ENCODE measurements at regions not wholly inside any gene's neighbourhood (a gene's known extent, or its start where the extent isn't known, plus 50 kb on each side); places are given as distances from the start of the nearest gene placed in this dataset.
"Not testable (repeated sequence)": the region's sequence is repeated elsewhere in the genome, so short reads cannot be mapped to it uniquely, and the experiment has no call there.

GRCh38 chr2:237236188-237236587 lies 150.5 kb downstream of the COPS8 start:
- H3K4me3 ChIP-seq (ENCODE audit: low read length): no peak overlapping the region
- no peak overlapping the region for H3K27ac ChIP-seq (ENCODE audit: low read depth, low read length)
- no peak overlapping the region for H3K9ac ChIP-seq (ENCODE audit: low read length)
- H3K18ac ChIP-seq (ENCODE audit: low read length): no peak overlapping the region
- no peaks in the 10 kb centered on the region for H3K36me3 ChIP-seq (ENCODE audit: control insufficient read depth, insufficient read depth, low read length)
- H3K56ac ChIP-seq (ENCODE audit: low read length): no peak overlapping the region
- H2BK15ac ChIP-seq (replicated peaks; ENCODE audit: low read depth): no peak overlapping the region
- no peak overlapping the region for H4K8ac ChIP-seq (ENCODE audit: low read depth, low read length)
- no peak overlapping the region for H3K23ac ChIP-seq (ENCODE audit: low read length)
- no peak overlapping the region for H4K5ac ChIP-seq (ENCODE audit: low read length)
- H3K79me1 ChIP-seq (ENCODE audit: low read length): no peaks in the 10 kb centered on the region
- H3K4me2 ChIP-seq (ENCODE audit: low read length): no peak overlapping the region
- no peaks in the 10 kb centered on the region for H3K4me1 ChIP-seq (ENCODE audit: control insufficient read depth, low read depth, low read length)
- no peaks in the 10 kb centered on the region for H3K79me2 ChIP-seq (ENCODE audit: control insufficient read depth, insufficient read depth, low read length)
- H2BK5ac ChIP-seq (ENCODE audit: low read length): no peak overlapping the region
- WGBS (ENCODE audit: extremely low coverage, insufficient coverage, low lambda C conversion rate): no CpG with 5 or more reads among the region's 2 CpGs
- DNase-seq: no peak
- H2BK120ac ChIP-seq (ENCODE audit: low read depth, low read length): no peak overlapping the region
- no peak overlapping the region for H3K4ac ChIP-seq (ENCODE audit: low read depth, low read length)
- no peaks in the 10 kb centered on the region for H3K27me3 ChIP-seq (ENCODE audit: insufficient read depth, low read length, poor library complexity)
- no peak overlapping the region for H2AK5ac ChIP-seq (ENCODE audit: low read length)

GRCh38 chr2:237238249-237238648 lies 152.6 kb downstream of the COPS8 start:
- Histone ChIP-seq H3K56ac (ENCODE audit: low read length) (no peak overlapping the region), H3K4me2 (ENCODE audit: low read length) (no peak overlapping the region), H3K4ac (ENCODE audit: low read depth, low read length) (no peak overlapping the region), H4K8ac (ENCODE audit: low read depth, low read length) (no peak overlapping the region), H3K27me3 (ENCODE audit: insufficient read depth, low read length, poor library complexity) (no peaks in the 10 kb centered on the region), H3K4me3 (ENCODE audit: low read length) (no peak overlapping the region), H2AK5ac (ENCODE audit: low read length) (no peak overlapping the region), H2BK5ac (ENCODE audit: low read length) (no peak overlapping the region), H3K23ac (ENCODE audit: low read length) (no peak overlapping the region), H2BK15ac (replicated peaks; ENCODE audit: low read depth) (no peak overlapping the region), H2BK120ac (ENCODE audit: low read depth, low read length) (no peak overlapping the region), H3K18ac (ENCODE audit: low read length) (no peak overlapping the region), H3K9ac (ENCODE audit: low read length) (no peak overlapping the region), H4K5ac (ENCODE audit: low read length) (no peak overlapping the region), H3K27ac (ENCODE audit: low read depth, low read length) (no peak overlapping the region), H3K4me1 (ENCODE audit: control insufficient read depth, low read depth, low read length) (no peaks in the 10 kb centered on the region), H3K79me2 (ENCODE audit: control insufficient read depth, insufficient read depth, low read length) (no peaks in the 10 kb centered on the region), H3K79me1 (ENCODE audit: low read length) (no peaks in the 10 kb centered on the region), H3K36me3 (ENCODE audit: control insufficient read depth, insufficient read depth, low read length) (no peaks in the 10 kb centered on the region)
- DNase-seq: no peak
- no CpG with 5 or more reads among the region's 3 CpGs for WGBS (ENCODE audit: extremely low coverage, insufficient coverage, low lambda C conversion rate)

GRCh38 chr2:237240252-237240651 lies 154.6 kb downstream of the COPS8 start:
- H2BK5ac ChIP-seq (ENCODE audit: low read length): no peak overlapping the region
- no CpG with 5 or more reads among the region's 5 CpGs for WGBS (ENCODE audit: extremely low coverage, insufficient coverage, low lambda C conversion rate)

GRCh38 chr2:237240868-237241267 lies 155.2 kb downstream of the COPS8 start:
- not testable (repeated sequence) for H2AK5ac ChIP-seq (ENCODE audit: low read length); H3K27ac ChIP-seq (ENCODE audit: low read depth, low read length); H2BK120ac ChIP-seq (ENCODE audit: low read depth, low read length); H2BK5ac ChIP-seq (ENCODE audit: low read length); H2BK15ac ChIP-seq (replicated peaks; ENCODE audit: low read depth); H3K79me2 ChIP-seq (ENCODE audit: control insufficient read depth, insufficient read depth, low read length); H3K79me1 ChIP-seq (ENCODE audit: low read length); H3K9ac ChIP-seq (ENCODE audit: low read length); H4K8ac ChIP-seq (ENCODE audit: low read depth, low read length); H3K4ac ChIP-seq (ENCODE audit: low read depth, low read length); H3K56ac ChIP-seq (ENCODE audit: low read length); H3K4me1 ChIP-seq (ENCODE audit: control insufficient read depth, low read depth, low read length); H4K5ac ChIP-seq (ENCODE audit: low read length); H3K4me3 ChIP-seq (ENCODE audit: low read length); H3K4me2 ChIP-seq (ENCODE audit: low read length); H3K23ac ChIP-seq (ENCODE audit: low read length); H3K18ac ChIP-seq (ENCODE audit: low read length); H3K27me3 ChIP-seq (ENCODE audit: insufficient read depth, low read length, poor library complexity); DNase-seq; H3K36me3 ChIP-seq (ENCODE audit: control insufficient read depth, insufficient read depth, low read length)
- no CpG with 5 or more reads among the region's 3 CpGs for WGBS (ENCODE audit: extremely low coverage, insufficient coverage, low lambda C conversion rate)

More at GRCh38 chr2:237240252-237240651, 154.6 kb downstream of the COPS8 start:
- H2BK120ac ChIP-seq (ENCODE audit: low read depth, low read length): no peak overlapping the region
- H3K4me3 ChIP-seq (ENCODE audit: low read length): no peak overlapping the region
- no peak for DNase-seq
- no peak overlapping the region for H3K18ac ChIP-seq (ENCODE audit: low read length)
- H2BK15ac ChIP-seq (replicated peaks; ENCODE audit: low read depth): no peak overlapping the region
- H3K56ac ChIP-seq (ENCODE audit: low read length): no peak overlapping the region
- H3K4me1 ChIP-seq (ENCODE audit: control insufficient read depth, low read depth, low read length): no peaks in the 10 kb centered on the region
- H3K79me1 ChIP-seq (ENCODE audit: low read length): no peaks in the 10 kb centered on the region
- no peaks in the 10 kb centered on the region for H3K79me2 ChIP-seq (ENCODE audit: control insufficient read depth, insufficient read depth, low read length)
- no peak overlapping the region for H3K23ac ChIP-seq (ENCODE audit: low read length)
- H3K36me3 ChIP-seq (ENCODE audit: control insufficient read depth, insufficient read depth, low read length): no peaks in the 10 kb centered on the region
- H4K5ac ChIP-seq (ENCODE audit: low read length): no peak overlapping the region
- H3K4ac ChIP-seq (ENCODE audit: low read depth, low read length): no peak overlapping the region
- no peak overlapping the region for H3K9ac ChIP-seq (ENCODE audit: low read length)
- no peak overlapping the region for H3K4me2 ChIP-seq (ENCODE audit: low read length)
- H3K27me3 ChIP-seq (ENCODE audit: insufficient read depth, low read length, poor library complexity): no peaks in the 10 kb centered on the region
- H2AK5ac ChIP-seq (ENCODE audit: low read length): no peak overlapping the region
- no peak overlapping the region for H3K27ac ChIP-seq (ENCODE audit: low read depth, low read length)
- no peak overlapping the region for H4K8ac ChIP-seq (ENCODE audit: low read depth, low read length)

- H3K79me2 ChIP-seq (ENCODE audit: control insufficient read depth, insufficient read depth, low read length): no peaks in the 10 kb centered on the region
- H2BK5ac ChIP-seq (ENCODE audit: low read length): no peak overlapping the region
- H4K5ac ChIP-seq (ENCODE audit: low read length): no peak overlapping the region
- H2AK5ac ChIP-seq (ENCODE audit: low read length): no peak overlapping the region
- H3K27ac ChIP-seq (ENCODE audit: low read depth, low read length): no peak overlapping the region
- H3K27me3 ChIP-seq (ENCODE audit: insufficient read depth, low read length, poor library complexity): no peaks in the 10 kb centered on the region
- H3K4ac ChIP-seq (ENCODE audit: low read depth, low read length): no peak overlapping the region
- H3K4me1 ChIP-seq (ENCODE audit: control insufficient read depth, low read depth, low read length): no peaks in the 10 kb centered on the region
- H2BK120ac ChIP-seq (ENCODE audit: low read depth, low read length): no peak overlapping the region
- no peak overlapping the region for H3K4me2 ChIP-seq (ENCODE audit: low read length)
- H3K4me3 ChIP-seq (ENCODE audit: low read length): no peak overlapping the region
- DNase-seq: no peak
- no CpG with 5 or more reads among the region's 1 CpG for whole genome bisulfite sequencing (ENCODE audit: extremely low coverage, insufficient coverage, low lambda C conversion rate)
- no peak overlapping the region for H2BK15ac ChIP-seq (replicated peaks; ENCODE audit: low read depth)
- no peak overlapping the region for H3K9ac ChIP-seq (ENCODE audit: low read length)
- H3K23ac ChIP-seq (ENCODE audit: low read length): no peak overlapping the region
- H3K36me3 ChIP-seq (ENCODE audit: control insufficient read depth, insufficient read depth, low read length): no peaks in the 10 kb centered on the region
- H4K8ac ChIP-seq (ENCODE audit: low read depth, low read length): no peak overlapping the region
- no peaks in the 10 kb centered on the region for H3K79me1 ChIP-seq (ENCODE audit: low read length)
- H3K18ac ChIP-seq (ENCODE audit: low read length): no peak overlapping the region
- no peak overlapping the region for H3K56ac ChIP-seq (ENCODE audit: low read length)
Observed at GRCh38 chr2:237242091-237242536, 156.4 kb downstream of the COPS8 start.

- no CpG with 5 or more reads among the region's 2 CpGs for WGBS (ENCODE audit: extremely low coverage, insufficient coverage, low lambda C conversion rate)
- no peak for DNase-seq
Observed at GRCh38 chr2:237243487-237243886, 157.8 kb downstream of the COPS8 start.

More at GRCh38 chr2:237243487-237243886, 157.8 kb downstream of the COPS8 start:
- no peaks in the 10 kb centered on the region for H3K36me3 ChIP-seq (ENCODE audit: control insufficient read depth, insufficient read depth, low read length)
- no peak overlapping the region for H2BK15ac ChIP-seq (replicated peaks; ENCODE audit: low read depth)
- H3K4ac ChIP-seq (ENCODE audit: low read depth, low read length): no peak overlapping the region
- no peak overlapping the region for H3K9ac ChIP-seq (ENCODE audit: low read length)
- no peak overlapping the region for H4K5ac ChIP-seq (ENCODE audit: low read length)
- no peak overlapping the region for H3K18ac ChIP-seq (ENCODE audit: low read length)
- H3K4me2 ChIP-seq (ENCODE audit: low read length): no peak overlapping the region
- no peak overlapping the region for H2BK120ac ChIP-seq (ENCODE audit: low read depth, low read length)
- no peaks in the 10 kb centered on the region for H3K4me1 ChIP-seq (ENCODE audit: control insufficient read depth, low read depth, low read length)
- H3K4me3 ChIP-seq (ENCODE audit: low read length): no peak overlapping the region
- H3K79me1 ChIP-seq (ENCODE audit: low read length): no peaks in the 10 kb centered on the region
- no peak overlapping the region for H2AK5ac ChIP-seq (ENCODE audit: low read length)
- no peaks in the 10 kb centered on the region for H3K79me2 ChIP-seq (ENCODE audit: control insufficient read depth, insufficient read depth, low read length)
- H2BK5ac ChIP-seq (ENCODE audit: low read length): no peak overlapping the region
- no peak overlapping the region for H3K23ac ChIP-seq (ENCODE audit: low read length)
- no peaks in the 10 kb centered on the region for H3K27me3 ChIP-seq (ENCODE audit: insufficient read depth, low read length, poor library complexity)
- no peak overlapping the region for H4K8ac ChIP-seq (ENCODE audit: low read depth, low read length)
- H3K27ac ChIP-seq (ENCODE audit: low read depth, low read length): no peak overlapping the region
- H3K56ac ChIP-seq (ENCODE audit: low read length): no peak overlapping the region
